ENCODE measurements at regions not wholly inside any gene's neighbourhood (a gene's known extent, or its start where the extent isn't known, plus 50 kb on each side); places are given as distances from the start of the nearest gene placed in this dataset.

DNA sequence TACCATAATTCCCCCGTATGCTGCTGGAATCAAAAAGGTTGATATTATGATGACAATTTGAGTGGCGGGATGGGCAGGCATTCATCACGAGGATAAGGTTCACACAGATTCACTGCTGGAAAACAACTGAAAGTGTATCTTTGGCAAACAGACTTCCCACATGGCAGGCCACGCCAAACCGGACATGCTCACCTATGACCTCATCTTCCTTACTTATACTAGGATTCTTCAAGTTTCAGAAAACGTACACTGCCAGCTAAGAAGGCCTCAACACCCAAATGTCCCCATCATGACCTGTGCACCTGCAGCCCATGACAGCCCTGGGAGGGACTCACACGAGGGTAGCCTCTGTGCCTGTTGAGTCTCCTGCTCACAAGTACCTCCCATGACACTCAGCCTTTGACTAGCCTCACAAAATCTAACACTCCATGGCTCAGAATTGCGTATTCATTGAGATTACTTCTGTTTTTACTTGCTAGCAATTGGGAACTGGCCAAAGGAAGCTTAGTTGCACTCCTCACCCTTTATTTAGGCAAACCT, 259.0 kb upstream of the GHITM start:
- TF ChIP-seq GATA3 (IDR thresholded peaks at IDR 0.05; ENCODE audit: borderline replicate concordance) (no peak), HEYL (CRISPR knock-in tag; IDR thresholded peaks at IDR 0.05) (no peak), FOSL2 (IDR thresholded peaks at IDR 0.05) (no peak), FOSL2 (CRISPR knock-in tag; IDR thresholded peaks at IDR 0.05) (no peak), SMC3 (IDR thresholded peaks at IDR 0.05) (no peak), USF2 (IDR thresholded peaks at IDR 0.05) (no peak), KDM1A (IDR thresholded peaks at IDR 0.05; ENCODE audit: low read depth) (no peak), HOXB13 (CRISPR knock-in tag; IDR thresholded peaks at IDR 0.05; ENCODE audit: low read depth) (no peak), ELK1 (IDR thresholded peaks at IDR 0.05; ENCODE audit: low read depth, low read length) (no peak), CHD4 (IDR thresholded peaks at IDR 0.05; ENCODE audit: borderline replicate concordance) (no peak), MYC (IDR thresholded peaks at IDR 0.05; ENCODE audit: borderline replicate concordance, low read length) (no peak), JUN (IDR thresholded peaks at IDR 0.05) (no peak), EP300 (IDR thresholded peaks at IDR 0.05) (no peak), HOXB5 (CRISPR knock-in tag; IDR thresholded peaks at IDR 0.05) (no peak), REST (IDR thresholded peaks at IDR 0.05) (no peak), KDM5A (IDR thresholded peaks at IDR 0.05) (no peak), CEBPB (IDR thresholded peaks at IDR 0.05) (no peak), ZFP36 (IDR thresholded peaks at IDR 0.05; ENCODE audit: borderline replicate concordance, partially characterized antibody) (no peak)
- TF ChIP-seq, protein P1, sequence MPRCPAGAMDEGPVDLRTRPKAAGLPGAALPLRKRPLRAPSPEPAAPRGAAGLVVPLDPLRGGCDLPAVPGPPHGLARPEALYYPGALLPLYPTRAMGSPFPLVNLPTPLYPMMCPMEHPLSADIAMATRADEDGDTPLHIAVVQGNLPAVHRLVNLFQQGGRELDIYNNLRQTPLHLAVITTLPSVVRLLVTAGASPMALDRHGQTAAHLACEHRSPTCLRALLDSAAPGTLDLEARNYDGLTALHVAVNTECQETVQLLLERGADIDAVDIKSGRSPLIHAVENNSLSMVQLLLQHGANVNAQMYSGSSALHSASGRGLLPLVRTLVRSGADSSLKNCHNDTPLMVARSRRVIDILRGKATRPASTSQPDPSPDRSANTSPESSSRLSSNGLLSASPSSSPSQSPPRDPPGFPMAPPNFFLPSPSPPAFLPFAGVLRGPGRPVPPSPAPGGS (IDR thresholded peaks at IDR 0.05) = no peak
- no peak for ATAC-seq
- FAIRE-seq = no peak
- Histone ChIP-seq H3K9me3 (no peaks in the 10 kb centered on the region; the same call in 2 of the 3 replicates), H3K4me2 (no peak overlapping the region), H3K4me3 (no peak overlapping the region), H3K27ac (no peak overlapping the region), H3K4me1 (no peaks in the 10 kb centered on the region)
- no peak for DNase-seq (ENCODE audit: low read depth in 1 of 2, low spot score in 1 of 2)
- 6% methylated on average over 8 of the region's 8 CpGs for WGBS (ENCODE audit: missing lambda C conversion rate)
- ChIA-PET CTCF (interaction anchor here (2.2 kb wide), 1 partner anchor 9 kb away, joined by 10 read pairs; no protein-coding TSS in a partner anchor), POLR2A (no interaction called here)

DNA sequence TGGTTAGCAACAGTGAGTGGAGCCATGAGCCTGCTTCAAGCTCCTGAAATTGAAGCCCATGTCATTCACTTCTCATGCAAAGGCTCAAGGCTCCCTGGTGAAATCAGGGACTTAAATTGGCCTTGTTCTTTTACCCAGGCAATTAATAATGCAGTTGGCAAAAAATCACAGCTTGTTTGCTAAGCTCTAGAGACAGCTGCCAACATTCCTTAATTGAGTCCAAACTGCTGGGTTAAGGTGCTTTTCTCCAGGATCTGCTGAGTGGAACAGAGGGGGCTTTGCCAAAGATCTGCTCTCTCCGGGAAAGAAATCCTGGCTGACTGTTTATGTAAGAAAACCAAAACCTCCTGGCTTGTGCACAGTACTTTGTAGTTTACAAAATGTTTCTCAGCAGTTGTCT, 257.6 kb upstream of the GHITM start:
- no peaks in the 10 kb centered on the region for H3K4me1 ChIP-seq
- TF ChIP-seq NR3C1 (IDR thresholded peaks at IDR 0.05) = no peak
- no peak for TF ChIP-seq GATA3 (IDR thresholded peaks at IDR 0.05; ENCODE audit: borderline replicate concordance)
- TF ChIP-seq RCOR1 (IDR thresholded peaks at IDR 0.05; ENCODE audit: low read depth, low read length) = no peak
- TF ChIP-seq FOSB (CRISPR knock-in tag; IDR thresholded peaks at IDR 0.05) = no peak
- no peak for TF ChIP-seq KDM5A (IDR thresholded peaks at IDR 0.05)
- no peak for TF ChIP-seq HDAC2 (IDR thresholded peaks at IDR 0.05)
- TF ChIP-seq JUN (IDR thresholded peaks at IDR 0.05) = no peak
- TF ChIP-seq ZSCAN20 (CRISPR knock-in tag; IDR thresholded peaks at IDR 0.05) = no peak
- TF ChIP-seq ESRRA (IDR thresholded peaks at IDR 0.05; ENCODE audit: borderline replicate concordance, low read length) = no peak
- TF ChIP-seq MAZ (IDR thresholded peaks at IDR 0.05; ENCODE audit: borderline replicate concordance, low read depth, low read length) = no peak
- TF ChIP-seq ZC3H11A (IDR thresholded peaks at IDR 0.05) = no peak
- no peak for TF ChIP-seq RNF2 (IDR thresholded peaks at IDR 0.05; ENCODE audit: borderline replicate concordance, low read depth)
- 4% methylated on average over 1 of the region's 1 CpG for WGBS (ENCODE audit: missing lambda C conversion rate)
- FAIRE-seq (no peak), DNase-seq (ENCODE audit: low read depth in 1 of 2, low spot score in 1 of 2) (no peak), ATAC-seq (no peak)
- H3K4me3 ChIP-seq = no peak overlapping the region
- CTCF ChIA-PET = interaction anchor here (1.0 kb wide), 1 partner anchor 10 kb away, joined by 4 read pairs; no protein-coding TSS in a partner anchor
- H3K9me3 ChIP-seq = no peaks in the 10 kb centered on the region; the same call in 2 of the 3 replicates
- no peak overlapping the region for H3K4me2 ChIP-seq
- POLR2A ChIA-PET = no interaction called here
- H3K27ac ChIP-seq = no peak overlapping the region

Measured in A549 (cell line).